Left ventricle myocardium superior (tissue), 1 donor: ENCODE measurements at regions not wholly inside any gene's neighbourhood (a gene's known extent, or its start where the extent isn't known, plus 50 kb on each side); places are given as distances from the start of the nearest gene placed in this dataset.

Experiments
- ATAC-seq: fragments of 200-7000 bp; cut with Tn5 transposase; one replicate; pipeline ENCODE4 v1.9.1; 2020; ENCODE audit warnings: mild to moderate bottlenecking, moderate library complexity
- DNase-seq: peaks from one replicate; pipeline ENCODE4 v3.0.0-alpha.2; 2020
- intact Hi-C: fragments of 100-400 bp; cut with micrococcal nuclease; formaldehyde crosslinking; loops from one replicate; pipeline ENCODE4 v1.11.0; 2022
- donor health status: DM: no; HTN: yes; CAD: no; lungs with severe emphysema.

DNA sequence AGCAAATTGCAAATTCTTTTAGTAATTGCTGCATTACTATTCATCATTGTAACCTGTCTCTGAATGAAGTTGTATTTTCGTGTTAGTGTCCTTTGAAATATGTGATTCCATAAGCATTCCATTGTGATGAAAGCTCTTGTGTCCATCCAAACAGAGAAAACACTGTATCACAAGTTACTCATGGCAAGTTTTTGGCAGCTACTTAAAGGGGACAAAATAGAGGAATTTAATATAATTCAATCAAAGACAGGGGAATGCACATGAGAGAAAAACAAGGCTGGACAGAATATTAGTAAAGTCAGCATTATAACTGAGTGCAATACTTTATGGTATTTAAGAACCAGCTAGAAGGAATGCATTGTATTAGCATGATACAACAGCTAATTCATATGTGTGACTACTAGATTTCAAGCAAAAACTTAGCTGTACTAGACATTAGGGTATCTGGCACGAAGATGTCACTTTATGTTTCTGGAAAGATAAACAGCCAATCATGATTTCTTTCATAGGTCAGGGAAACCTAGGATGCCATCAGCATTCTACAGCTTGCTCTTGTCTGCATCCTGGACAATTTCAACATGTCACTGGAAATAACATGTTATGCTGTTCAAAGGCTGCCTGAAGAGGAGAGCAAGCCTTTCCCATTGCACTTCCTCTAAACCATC, 270.6 kb upstream of the MARCKS start:
- no peak for ATAC-seq
- intact Hi-C loops: no loop called here
- no peak for DNase-seq

DNA sequence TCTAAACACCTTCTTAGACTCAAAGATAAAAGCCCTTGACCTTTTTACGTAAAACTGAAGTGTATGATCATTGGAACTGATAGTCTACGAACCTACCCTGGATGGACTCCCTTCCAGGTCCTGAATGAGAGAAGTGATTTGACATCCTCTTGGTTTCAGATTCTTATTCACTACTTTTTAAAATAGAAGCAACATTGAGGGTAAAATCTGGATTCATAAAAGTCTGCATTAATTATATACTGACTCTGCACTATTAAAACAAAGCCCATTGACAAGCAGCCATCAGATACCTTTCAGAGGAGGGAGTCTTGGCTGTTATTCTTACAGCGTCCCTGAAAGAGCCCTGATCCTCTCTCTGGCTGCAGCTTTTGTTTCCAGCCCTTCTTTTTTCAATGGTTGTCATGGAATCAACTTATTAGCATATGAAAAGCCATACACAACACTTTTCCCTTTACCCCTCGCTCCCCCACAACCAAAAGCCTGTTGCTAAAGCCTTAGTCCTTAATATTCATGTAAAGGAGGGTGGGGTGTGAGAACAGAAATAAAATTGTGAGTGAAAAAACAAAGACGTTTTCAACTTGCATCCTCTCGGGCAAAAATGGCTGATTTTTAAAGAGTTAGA, 270.0 kb upstream of the MARCKS start:
- no peak for DNase-seq
- ATAC-seq: no peak
- intact Hi-C loops: no loop called here

DNA sequence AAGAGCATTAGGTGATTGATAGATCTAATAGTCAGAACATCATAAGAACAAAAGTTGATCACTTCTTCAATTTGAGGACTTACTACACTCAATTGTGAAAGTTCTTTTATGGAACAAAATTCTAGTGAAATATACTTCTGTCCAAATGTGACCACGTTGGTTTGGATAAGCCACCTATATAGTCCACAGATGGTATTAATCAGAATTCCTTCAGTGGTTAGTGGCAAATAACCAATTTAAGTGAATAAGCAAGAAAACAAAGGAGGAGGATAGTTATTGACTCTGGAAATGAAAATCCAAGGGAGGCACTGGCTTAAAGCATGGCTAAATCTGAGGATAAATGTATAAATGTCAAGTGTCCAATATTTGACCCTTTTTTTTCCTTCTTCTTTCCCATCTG, 268.5 kb upstream of the MARCKS start:
- intact Hi-C loops: no loop called here
- no peak for DNase-seq

DNA sequence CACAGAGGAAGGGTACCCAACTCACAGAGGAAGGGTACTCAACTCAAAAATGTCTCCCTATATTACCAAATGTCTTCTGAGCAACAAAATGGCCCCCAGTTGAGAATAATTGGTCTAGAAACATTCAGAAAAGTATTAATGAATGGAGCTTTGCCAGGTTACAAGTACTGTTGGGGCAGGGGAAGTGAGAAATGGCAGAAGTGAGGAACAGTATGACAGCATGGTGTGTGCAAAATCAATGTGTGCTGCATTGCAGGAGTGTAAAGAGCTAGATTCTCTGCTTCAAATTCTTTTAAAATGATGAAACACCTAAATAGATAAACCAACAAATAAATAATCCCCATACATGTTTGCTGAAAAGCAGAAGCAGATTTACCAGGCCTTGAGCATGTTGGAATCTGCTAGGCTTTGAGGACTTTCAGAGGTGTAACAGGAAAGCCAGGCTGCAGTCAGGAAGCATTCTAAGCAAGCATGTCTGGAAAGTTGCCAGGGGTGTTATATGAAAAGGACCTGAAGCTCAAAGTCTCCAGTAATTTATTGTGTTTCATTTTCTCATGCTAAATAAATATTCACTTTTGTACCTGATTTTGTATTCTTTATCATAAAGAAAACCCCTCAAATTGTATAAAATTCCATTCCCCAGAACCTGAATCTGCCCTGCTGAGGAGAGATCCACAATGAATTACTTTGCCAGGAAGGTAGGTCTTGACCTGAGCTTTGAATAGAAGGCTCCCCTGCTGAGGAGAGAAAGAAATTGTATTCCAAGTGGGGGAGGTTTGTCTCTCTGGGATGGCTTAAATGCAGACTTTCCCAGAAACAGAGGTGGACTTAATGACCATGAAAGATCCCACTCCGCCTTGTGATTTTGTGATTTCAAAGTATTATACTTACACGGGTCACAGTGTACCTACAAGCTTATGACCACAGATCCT, 265.0 kb upstream of the MARCKS start:
- DNase-seq: no peak
- no peak for ATAC-seq
- intact Hi-C loops: no loop called here

More for the DNA sequence above, 268.5 kb upstream of the MARCKS start:
- ATAC-seq: no peak

DNA sequence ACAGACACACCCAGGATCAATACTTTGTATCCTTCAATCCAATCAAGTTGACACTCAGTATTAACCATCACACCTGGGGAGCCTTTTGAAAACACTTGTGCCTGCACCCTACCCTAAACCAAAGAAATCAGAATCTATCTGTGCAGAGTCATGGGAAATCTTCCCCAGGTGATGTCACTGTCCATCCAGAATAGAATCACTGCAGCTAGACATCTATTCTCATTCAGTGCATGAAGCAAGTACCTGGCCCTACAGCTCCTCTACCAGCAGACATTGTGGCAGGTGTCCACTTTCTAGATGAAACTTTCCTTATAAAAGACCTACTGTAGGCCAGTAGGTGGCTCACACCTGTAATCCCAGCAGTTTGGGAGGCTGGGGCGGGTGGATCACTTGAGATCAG, 262.4 kb upstream of the MARCKS start:
- no peak for ATAC-seq
- intact Hi-C loops: no loop called here
- no peak for DNase-seq

DNA sequence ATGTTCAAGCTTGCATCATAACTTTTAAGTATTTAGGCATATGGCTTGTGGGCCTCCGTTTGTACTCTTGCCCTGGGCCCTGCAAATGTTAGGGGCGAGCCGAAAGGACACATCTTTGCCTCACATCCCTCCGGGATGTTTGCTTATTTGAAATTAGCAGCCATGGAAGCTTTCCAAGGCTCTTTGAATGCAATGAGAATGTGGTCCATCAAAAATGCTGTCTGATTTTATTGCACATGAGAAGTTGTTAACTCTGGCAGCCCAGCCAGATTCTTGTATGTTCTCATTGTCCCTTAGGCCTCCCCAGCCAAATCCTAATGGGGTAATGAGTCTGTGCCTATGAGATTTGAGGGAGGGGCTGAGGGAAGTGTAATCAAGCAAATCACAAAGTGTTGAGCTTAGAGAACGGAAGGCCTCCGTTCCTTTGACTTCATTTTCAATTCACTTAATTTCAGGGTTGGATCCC, 261.2 kb upstream of the MARCKS start:
- intact Hi-C loops: no loop called here
- DNase-seq: no peak
- ATAC-seq: peak; percentile 86

DNA sequence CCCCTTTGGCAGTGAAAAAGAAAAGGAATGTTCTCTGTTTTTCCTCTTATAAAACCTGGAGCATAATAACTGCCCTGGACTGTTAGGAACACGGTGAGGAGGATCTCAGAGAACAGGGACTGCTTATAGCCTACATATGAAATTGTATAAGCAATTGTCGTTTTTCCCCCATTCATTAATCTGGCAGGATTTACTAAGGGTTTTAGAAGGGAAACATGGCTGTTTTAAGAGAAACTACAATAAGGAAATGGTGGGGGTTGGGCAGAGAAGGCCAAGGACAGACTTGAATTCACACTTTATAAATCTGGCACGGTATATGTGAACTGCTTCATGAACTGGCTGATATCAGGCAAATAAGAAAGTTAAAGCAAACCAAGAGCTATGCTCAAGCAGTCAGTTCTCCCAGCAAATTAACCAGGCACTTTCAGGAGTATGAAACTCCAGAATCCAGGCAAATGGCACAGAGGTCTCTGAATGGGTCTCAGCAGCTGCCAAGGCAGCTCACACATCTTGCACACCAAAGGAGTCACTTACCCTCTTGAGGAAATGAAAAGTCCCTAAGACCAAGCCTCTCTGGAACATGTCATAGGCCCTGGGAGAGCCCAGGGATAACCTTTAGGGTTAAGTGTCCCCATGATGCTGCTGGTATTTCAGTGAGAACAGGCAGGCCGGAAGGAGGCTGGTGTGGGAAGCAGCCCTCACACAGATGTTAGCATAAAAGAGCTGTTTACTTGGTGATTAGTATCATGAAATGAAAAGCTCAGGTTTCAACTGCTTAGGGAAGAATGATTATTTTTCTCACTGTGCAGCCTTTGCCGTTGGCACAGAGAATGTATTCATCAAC, 260.5 kb upstream of the MARCKS start:
- ATAC-seq (peak; percentile 65), DNase-seq (peak; percentile 31)
- intact Hi-C loops: no loop called here

DNA sequence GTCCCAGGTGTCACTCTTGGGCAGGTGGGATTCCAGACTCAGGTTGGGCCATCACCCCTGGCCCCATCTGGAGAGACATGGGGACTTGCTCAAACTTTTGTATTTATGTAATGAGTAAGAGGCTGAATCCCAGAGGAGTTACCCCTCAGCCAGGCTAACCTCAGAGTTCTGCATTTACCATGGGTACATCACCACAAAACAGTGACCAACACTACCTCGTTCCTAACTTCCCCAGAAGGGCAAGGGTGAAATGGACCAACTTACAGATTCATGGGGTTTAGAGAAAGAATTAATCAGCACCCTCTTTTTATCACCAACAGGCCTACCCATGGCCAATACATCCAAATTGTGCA, 259.9 kb upstream of the MARCKS start:
- DNase-seq: no peak
- no peak for ATAC-seq
- intact Hi-C loops: no loop called here

DNA sequence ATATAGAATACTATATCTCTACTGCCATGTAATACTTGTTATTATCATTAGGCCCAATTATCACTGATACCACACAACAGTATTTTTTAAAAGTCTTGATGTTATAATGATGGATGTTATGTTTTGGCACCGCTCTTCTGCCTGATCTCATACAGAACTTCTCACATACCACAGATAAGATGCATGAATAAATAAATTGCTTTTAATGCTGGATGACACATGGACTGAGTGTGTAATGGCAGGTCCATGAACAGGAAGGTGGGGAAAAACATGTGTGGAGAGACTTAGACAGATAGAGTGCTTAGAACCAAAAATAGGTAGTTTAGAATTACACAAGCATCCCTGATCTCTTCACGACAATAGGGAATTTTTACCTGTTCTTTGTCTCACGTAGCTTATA, 258.4 kb upstream of the MARCKS start:
- no peak for DNase-seq
- intact Hi-C loops: no loop called here
- no peak for ATAC-seq

DNA sequence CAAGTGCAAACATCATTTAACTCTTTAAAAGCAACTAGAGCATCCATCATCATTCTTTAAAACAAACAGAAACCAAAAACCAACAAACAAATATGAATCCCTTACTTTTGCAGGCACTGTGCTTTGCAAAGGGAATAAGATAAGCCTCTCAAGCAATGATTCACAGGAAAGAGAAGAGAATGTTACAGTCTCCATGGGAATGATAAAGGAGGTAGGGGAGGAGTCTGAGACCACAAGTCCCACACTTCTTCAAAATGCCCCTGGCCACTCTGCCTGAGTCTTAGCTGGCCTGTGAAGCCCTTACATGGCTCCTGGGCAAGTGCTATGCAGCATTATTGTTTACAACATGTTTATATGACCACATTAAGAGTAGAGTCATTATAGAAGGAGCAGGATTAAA, 257.7 kb upstream of the MARCKS start:
- intact Hi-C loops: no loop called here
- ATAC-seq (no peak), DNase-seq (no peak)

DNA sequence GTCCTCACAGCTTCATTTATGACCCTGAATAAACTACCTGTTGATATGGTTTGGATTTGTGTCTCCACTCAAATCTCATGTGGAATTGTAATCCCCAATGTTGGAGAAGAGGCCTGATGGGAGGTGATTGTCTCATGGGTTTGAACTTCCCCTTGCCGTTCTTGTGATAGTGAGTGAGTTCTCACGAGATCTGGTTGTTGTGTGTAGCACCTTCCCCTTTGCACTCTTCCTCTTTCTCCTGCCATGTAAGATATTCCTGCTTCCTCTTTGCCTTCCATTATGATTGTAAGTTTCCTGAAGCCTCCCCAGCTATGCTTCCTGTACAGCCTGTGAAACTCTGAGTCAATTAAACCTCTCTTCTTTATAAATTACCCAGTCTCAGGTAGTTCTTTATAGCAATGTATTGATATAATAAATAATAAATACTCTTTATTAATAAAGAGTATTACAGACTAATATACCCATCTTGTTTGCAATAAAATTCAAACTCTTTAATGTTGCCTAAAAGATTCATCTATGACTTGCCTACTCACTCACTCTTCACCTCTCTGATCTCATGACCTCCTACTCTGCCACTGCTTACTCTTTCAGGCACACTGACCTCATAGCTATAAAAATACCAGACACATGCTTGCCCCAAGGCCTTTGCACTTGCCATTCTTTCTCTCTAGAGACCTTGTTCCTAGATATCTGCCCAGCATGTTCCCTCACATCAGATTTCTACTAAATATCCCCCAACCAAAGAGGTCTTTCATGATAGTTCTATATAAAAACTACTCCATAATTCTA, 256.4 kb upstream of the MARCKS start:
- ATAC-seq (no peak), DNase-seq (no peak)
- intact Hi-C loops: no loop called here

DNA sequence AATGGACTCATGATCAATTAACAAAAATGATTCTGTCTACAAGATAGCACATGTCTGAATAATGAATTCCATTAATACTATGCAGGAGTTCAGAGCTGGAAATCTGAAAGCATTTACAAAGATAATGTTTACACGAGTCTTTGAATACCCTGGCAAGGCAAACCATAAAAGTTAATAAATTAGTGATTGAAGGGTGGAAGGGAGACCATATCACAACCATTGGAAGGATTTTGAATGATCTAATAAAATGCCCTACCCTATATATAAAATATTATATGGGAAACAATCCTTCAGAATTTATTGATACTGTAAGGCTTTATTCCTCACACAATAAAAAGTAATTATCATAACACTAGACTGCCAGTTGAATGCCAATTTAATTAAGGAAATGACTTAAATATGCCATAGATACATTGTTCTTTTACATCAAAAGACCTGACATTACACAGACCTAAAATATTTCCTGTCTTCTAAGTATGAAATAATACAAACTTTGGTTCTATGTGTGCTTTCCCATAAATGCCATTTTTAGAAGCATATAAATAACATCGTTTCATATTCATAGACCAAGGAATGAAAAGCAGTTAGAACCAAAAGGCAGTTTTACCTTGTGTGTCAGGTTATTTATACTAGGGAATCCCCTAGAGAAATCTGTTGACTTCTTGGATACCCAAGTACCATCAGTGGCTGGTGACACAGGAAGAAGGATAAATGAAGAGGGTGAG, 249.2 kb upstream of the MARCKS start:
- ATAC-seq: no peak
- DNase-seq: no peak
- intact Hi-C loops: no loop called here

DNA sequence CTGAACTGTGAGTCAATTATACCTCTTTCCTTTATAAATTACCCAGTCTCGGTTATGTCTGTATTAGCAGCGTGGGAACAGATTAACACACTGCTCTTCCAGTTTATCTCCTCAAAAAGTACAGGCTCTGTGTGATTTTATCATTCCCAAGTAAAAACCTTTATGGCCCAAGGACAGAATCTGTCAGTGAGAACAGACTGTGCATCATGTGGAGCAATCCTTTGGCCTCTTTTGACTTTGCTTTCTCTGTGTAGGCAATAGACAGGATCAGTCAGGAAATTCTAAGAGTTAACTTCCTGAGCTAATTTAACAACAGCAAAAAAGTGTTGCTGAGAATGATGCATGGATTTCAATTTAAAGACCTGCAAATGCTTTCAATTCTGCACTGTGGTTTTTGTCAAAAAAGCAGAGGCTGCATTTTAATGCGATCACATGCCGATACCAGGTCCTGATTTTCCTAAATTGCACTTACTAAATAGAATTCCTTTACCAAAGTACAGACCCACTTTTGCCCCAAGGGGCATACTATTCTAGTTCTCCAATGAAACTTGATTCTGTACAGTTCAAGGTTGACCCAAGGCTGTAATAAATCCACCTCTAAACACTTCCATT, 246.7 kb upstream of the MARCKS start:
- no peak for DNase-seq
- intact Hi-C loops: no loop called here
- no peak for ATAC-seq

DNA sequence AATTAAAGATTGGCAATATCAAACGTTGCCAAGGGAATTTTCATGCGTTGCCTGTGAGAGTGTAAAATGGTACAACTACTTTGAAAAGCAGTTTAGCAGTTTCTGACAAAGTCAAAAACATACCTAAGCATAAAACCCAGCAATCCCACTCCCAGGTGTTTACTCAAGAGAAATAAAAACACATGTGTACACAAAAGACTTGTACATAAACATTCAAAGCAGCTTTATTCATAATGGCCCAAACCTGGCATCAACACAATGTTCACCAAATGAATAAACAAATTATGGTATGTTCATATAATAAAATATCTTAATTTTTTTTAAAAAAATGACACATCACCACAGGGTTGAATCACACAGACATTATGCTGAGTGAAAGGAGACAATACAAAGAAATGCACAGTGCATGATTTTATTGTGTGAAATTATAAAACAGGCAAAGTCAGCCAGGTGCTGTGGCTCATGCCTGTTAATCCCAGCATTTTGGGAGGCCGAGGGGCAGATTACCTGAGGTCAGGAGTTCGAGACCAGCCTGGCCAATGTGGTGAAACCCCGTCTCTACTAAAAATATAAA, 240.4 kb upstream of the MARCKS start:
- DNase-seq (no peak), ATAC-seq (no peak)
- intact Hi-C loops: no loop called here

DNA sequence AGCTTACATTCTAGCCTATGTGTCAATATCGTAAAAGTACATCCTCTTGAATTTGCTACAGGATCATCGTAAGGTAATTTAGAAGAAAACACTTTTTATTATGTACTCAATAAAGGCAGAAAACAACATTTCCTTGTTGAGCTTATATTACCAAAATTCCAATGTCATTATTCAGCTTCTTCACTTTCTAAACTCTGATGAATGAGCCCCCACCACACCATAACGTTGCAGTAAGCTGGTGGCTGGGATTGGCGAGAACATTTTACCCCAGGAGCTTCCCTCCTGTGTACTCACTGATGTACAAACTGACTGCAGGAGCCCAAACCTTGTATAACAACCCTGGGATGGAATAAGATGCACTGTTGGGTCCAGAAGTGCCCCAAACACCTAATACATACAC, 238.1 kb upstream of the MARCKS start:
- no peak for ATAC-seq
- intact Hi-C loops: no loop called here
- DNase-seq: no peak

DNA sequence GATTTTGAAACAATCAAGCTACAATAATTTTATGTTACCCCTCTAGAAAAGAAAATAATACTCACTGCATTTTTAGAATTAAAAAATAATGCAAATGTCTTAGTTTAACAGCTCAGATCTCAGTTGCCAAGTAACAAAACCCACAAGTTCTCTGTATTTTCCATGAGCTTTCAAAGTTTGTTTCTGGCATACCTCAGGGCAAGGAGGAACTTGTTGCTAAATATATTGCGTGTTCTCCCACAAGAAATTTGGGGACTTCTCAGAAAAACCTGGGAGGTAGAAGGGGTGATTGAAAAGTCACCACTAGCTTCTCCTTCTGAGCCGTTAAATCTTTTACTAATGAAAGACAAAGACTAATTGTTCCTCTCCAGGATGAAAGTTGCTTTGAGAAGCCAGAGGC, 236.8 kb upstream of the MARCKS start:
- intact Hi-C loops: no loop called here
- DNase-seq (no peak), ATAC-seq (no peak)

DNA sequence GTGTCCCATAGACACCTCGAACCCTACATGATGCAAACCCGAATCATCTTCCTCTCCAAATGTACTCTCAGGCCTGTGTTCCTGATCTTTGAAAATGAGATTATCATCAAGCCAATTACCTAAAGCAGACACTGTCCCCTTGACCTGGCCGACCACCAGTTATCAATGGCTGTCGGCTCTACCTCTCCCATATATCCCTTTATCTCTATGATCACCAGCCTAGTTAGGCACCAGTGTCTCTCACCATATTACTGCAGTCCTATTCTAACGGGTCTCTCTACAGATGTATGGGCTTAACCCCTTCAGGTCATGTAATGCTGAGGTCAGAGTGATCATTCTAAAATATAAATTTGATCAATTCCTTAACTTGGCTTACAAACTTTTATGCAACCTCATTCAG, 234.9 kb upstream of the MARCKS start:
- no peak for ATAC-seq

More for the DNA sequence above, 234.9 kb upstream of the MARCKS start:
- no peak for DNase-seq
- intact Hi-C loops: no loop called here
